Fibroblast of lung (primary cell): ENCODE measurements at regions not wholly inside any gene's neighbourhood (a gene's known extent, or its start where the extent isn't known, plus 50 kb on each side); places are given as distances from the start of the nearest gene placed in this dataset.

Source experiments
- EZH2 ChIP-seq: IDR thresholded peaks from 2 replicates; pipeline ENCODE4 v1.5.1; 2012; ENCODE audit warnings: low read length, control low read depth, mild to moderate bottlenecking; ENCODE audit errors: missing control alignments
- TF ChIP-seq, protein P1 (sequence below), 2 donors: IDR thresholded peaks in 1 of 2; conservative IDR thresholded peaks in 1 of 2; 1 replicate in 1 of 2; 2 replicates in 1 of 2; pipeline ENCODE4 v1.5.1; 2011 to 2012; ENCODE audit warnings: low read length in 2 of 2, control low read depth in 1 of 2, inconsistent platforms in 1 of 2, low read depth in 1 of 2, mild to moderate bottlenecking in 1 of 2

DNA sequence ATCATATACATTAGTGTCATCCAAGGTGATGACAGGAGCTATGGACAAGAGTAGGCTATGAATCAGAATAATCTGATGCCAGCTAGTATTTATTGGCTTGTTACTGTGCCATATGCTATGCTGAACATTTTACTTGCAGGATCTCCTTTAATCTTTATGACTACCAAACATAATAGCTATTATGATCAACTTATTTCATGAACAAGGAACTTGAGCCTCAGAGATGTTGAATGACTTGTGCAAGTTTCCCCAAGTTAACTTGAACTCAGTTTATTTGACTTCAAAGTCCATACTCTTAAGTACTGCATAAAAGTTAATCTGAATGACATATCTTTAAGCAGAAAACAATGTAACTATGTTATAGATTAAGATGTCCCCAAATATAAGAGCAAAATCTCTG lies 178.8 kb upstream of the ARHGAP20 start:
- TF ChIP-seq, protein P1, sequence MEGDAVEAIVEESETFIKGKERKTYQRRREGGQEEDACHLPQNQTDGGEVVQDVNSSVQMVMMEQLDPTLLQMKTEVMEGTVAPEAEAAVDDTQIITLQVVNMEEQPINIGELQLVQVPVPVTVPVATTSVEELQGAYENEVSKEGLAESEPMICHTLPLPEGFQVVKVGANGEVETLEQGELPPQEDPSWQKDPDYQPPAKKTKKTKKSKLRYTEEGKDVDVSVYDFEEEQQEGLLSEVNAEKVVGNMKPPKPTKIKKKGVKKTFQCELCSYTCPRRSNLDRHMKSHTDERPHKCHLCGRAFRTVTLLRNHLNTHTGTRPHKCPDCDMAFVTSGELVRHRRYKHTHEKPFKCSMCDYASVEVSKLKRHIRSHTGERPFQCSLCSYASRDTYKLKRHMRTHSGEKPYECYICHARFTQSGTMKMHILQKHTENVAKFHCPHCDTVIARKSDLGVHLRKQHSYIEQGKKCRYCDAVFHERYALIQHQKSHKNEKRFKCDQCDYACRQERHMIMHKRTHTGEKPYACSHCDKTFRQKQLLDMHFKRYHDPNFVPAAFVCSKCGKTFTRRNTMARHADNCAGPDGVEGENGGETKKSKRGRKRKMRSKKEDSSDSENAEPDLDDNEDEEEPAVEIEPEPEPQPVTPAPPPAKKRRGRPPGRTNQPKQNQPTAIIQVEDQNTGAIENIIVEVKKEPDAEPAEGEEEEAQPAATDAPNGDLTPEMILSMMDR (conservative IDR thresholded peaks at IDR 0.05 in 1 of 2, IDR thresholded peaks at IDR 0.05 in 1 of 2; ENCODE audit: low read depth in 1 of 2, low read length in 2 of 2) = no peak
- TF ChIP-seq EZH2 = no peak
